K562 (cell line): ENCODE measurements at regions not wholly inside any gene's neighbourhood (a gene's known extent, or its start where the extent isn't known, plus 50 kb on each side); places are given as distances from the start of the nearest gene placed in this dataset.
A peak's percentile ranks its signal among the peaks of the same experiment; 100 is the strongest.

Experiments used
- ATAC-seq: fragments of 200-7000 bp; cut with Tn5 transposase; 3 replicates; pipeline ENCODE4 v1.9.1; 2020; ENCODE audit warnings: moderate library complexity
- BruUV-seq: library from RNA; stranded (reverse); fragments of 400-500 nt; replicated peaks from 2 replicates; lab custom pipeline; 2021; lab: Mats Ljungman, UMichigan
- CTCF ChIA-PET: fragments of 300-600 bp; formaldehyde crosslinking; extraction: SDS; loops from one replicate; lab custom pipeline; 2021; ENCODE audit warnings: low intra/inter-chr PET ratio; lab: Yijun Ruan, JAX
- POLR2A ChIA-PET: fragments of 300-600, 350-650 bp; sonication (Branson Sonifier 250); formaldehyde crosslinking; extraction: SDS; loops from one replicate; lab custom pipeline; 2021; ENCODE audit warnings: antibody characterized with exemption, inconsistent platforms; lab: Yijun Ruan, JAX
- DNase-seq, 4 experiments: peaks; one replicate each; pipeline versions ENCODE4 v3.0.0 to v3.0.0-alpha.2; 2011 to 2018; ENCODE audit warnings: low spot score in 3 of 4, mixed read lengths in 3 of 4; ENCODE audit errors: extremely low read depth in 1 of 4
- FAIRE-seq: peaks from 2 replicates; lab custom pipeline; 2011; peaks lifted over from hg19 to GRCh38; lab: Jason Lieb, UNC
- H2AFZ ChIP-seq: 2 replicates; pipeline ENCODE4 v1.6.0; 2011; ENCODE audit warnings: low read depth, low read length, control low read depth, inconsistent platforms
- H3K27ac ChIP-seq: fragments of 200-600 bp; 3 replicates; pipeline ENCODE4 v1.8.0; 2011; ENCODE audit warnings: low read depth, mild to moderate bottlenecking, control low read depth, inconsistent platforms, low read length, moderate library complexity, mixed read lengths; ENCODE audit errors: extremely low read depth
- H3K27me3 ChIP-seq, 2 experiments: fragments of 300-600 bp in 1 of 2; 2 replicates in 1 of 2; 3 replicates in 1 of 2; pipeline versions ENCODE4 v1.6.0 to v1.8.0; 2011; ENCODE audit warnings: inconsistent platforms in 2 of 2, low read length in 2 of 2, mild to moderate bottlenecking in 1 of 2, mixed read lengths in 1 of 2, moderate library complexity in 1 of 2; ENCODE audit not compliant: control insufficient read depth in 2 of 2, insufficient read depth in 2 of 2
- H3K36me3 ChIP-seq: fragments of 300-600 bp; 3 replicates; pipeline ENCODE4 v1.8.0; 2011; ENCODE audit warnings: mild to moderate bottlenecking, low read length, inconsistent platforms; ENCODE audit not compliant: control insufficient read depth, insufficient read depth
- H3K4me1 ChIP-seq, 2 experiments: fragments of 200-600 bp in 1 of 2; replicated peaks in 1 of 2; 2 replicates in 1 of 2; 3 replicates in 1 of 2; pipeline versions ENCODE4 v1.5.1 to v1.8.0; 2011; ENCODE audit warnings: inconsistent platforms in 2 of 2, low read length in 2 of 2, mild to moderate bottlenecking in 1 of 2, mixed read lengths in 1 of 2, moderate library complexity in 1 of 2; ENCODE audit not compliant: control insufficient read depth in 2 of 2, insufficient read depth in 2 of 2
- H3K4me2 ChIP-seq: 2 replicates; pipeline ENCODE4 v1.6.1; 2011; ENCODE audit warnings: low read length, control low read depth, inconsistent platforms, mixed read lengths; ENCODE audit not compliant: insufficient read depth
- H3K4me3 ChIP-seq: fragments of 200-600 bp; sonication (generic), shearing (Covaris generic); 2 replicates; pipeline ENCODE4 v1.5.1; 2016; ENCODE audit warnings: control low read depth, inconsistent platforms
- H3K79me2 ChIP-seq: fragments of 200-600 bp; 3 replicates; pipeline ENCODE4 v1.8.0; 2011; ENCODE audit warnings: low read length, inconsistent platforms; ENCODE audit not compliant: control insufficient read depth, insufficient read depth
- H3K9ac ChIP-seq, 2 experiments: 2 replicates each; pipeline versions ENCODE4 v1.6.0 to v1.6.1; 2011; ENCODE audit warnings: low read depth in 2 of 2, low read length in 2 of 2, control low read depth in 1 of 2, inconsistent platforms in 1 of 2, mild to moderate bottlenecking in 1 of 2, mixed read lengths in 1 of 2; ENCODE audit not compliant: insufficient read depth in 1 of 2
- H3K9me1 ChIP-seq: one replicate; pipeline ENCODE4 v1.6.0; 2011; ENCODE audit warnings: inconsistent platforms, mild to moderate bottlenecking, low read length, moderate library complexity; ENCODE audit not compliant: control insufficient read depth, insufficient read depth
- H3K9me3 ChIP-seq: replicated peaks from 2 replicates; pipeline ENCODE4 v1.5.1; 2011; ENCODE audit warnings: low read depth, low read length, inconsistent platforms; ENCODE audit not compliant: control insufficient read depth, insufficient read depth
- H4K20me1 ChIP-seq: replicated peaks from 2 replicates; pipeline ENCODE4 v1.6.1; 2011; ENCODE audit warnings: low read length, inconsistent platforms, mixed read lengths; ENCODE audit not compliant: control insufficient read depth, insufficient read depth
- ARNT ChIP-seq, 2 experiments: fragments of 450-650 bp; IDR thresholded peaks; 2 replicates each; pipeline ENCODE4 v1.6.1; 2016; ENCODE audit warnings: mild to moderate bottlenecking in 1 of 2
- CBFA2T2 ChIP-seq: fragments of 450-650 bp; conservative IDR thresholded peaks from 2 replicates; pipeline ENCODE4 v1.6.1; 2017; ENCODE audit warnings: mild to moderate bottlenecking
- ELF1 ChIP-seq: fragments of 200-800 bp; sonication (Bioruptor generic); IDR thresholded peaks from 2 replicates; pipeline ENCODE4 v1.6.1; 2016; ENCODE audit warnings: missing genetic modification characterization, missing compliant biosample characterization
- FOSL1 ChIP-seq: fragments of 200-800 bp; sonication (Bioruptor generic); conservative IDR thresholded peaks from 2 replicates; pipeline ENCODE4 v1.6.1; 2016; ENCODE audit warnings: missing genetic modification characterization, missing compliant biosample characterization
- FOXP1 ChIP-seq: sonication (generic); formaldehyde crosslinking; IDR thresholded peaks from 2 replicates; pipeline ENCODE4 v1.8.0; 2022; ENCODE audit warnings: mild to moderate bottlenecking, missing genetic modification reagents
- HSF4 ChIP-seq: fragments of 250-450 bp; sonication (Bioruptor Pico); IDR thresholded peaks from 2 replicates; pipeline ENCODE4 v2.1.2; 2022; ENCODE audit warnings: mild to moderate bottlenecking, moderate library complexity, borderline replicate concordance
- JUND ChIP-seq, 2 experiments: IDR thresholded peaks; 2 replicates in 1 of 2; 3 replicates in 1 of 2; pipeline ENCODE4 v1.6.1; 2011; ENCODE audit warnings: borderline replicate concordance in 2 of 2, low read depth in 2 of 2, low read length in 2 of 2, improper control_type of control experiment in 1 of 2, missing biosample characterization in 1 of 2, missing genetic modification characterization in 1 of 2, missing genetic modification reagents in 1 of 2
- PHF20 ChIP-seq: fragments of 450-650 bp; IDR thresholded peaks from 2 replicates; pipeline ENCODE4 v1.6.1; 2018; ENCODE audit not compliant: partially characterized antibody
- RBM22 ChIP-seq: fragments of 200-400 bp; formaldehyde crosslinking; IDR thresholded peaks from 2 replicates; pipeline ENCODE4 v1.6.1; 2018; ENCODE audit warnings: low read length, low read depth; ENCODE audit not compliant: poor library complexity, severe bottlenecking
- SMARCA4 ChIP-seq: fragments of 450-650 bp; IDR thresholded peaks from 2 replicates; pipeline ENCODE4 v1.6.1; 2016
- TRIM24 ChIP-seq, 2 experiments: fragments of 450-650 bp; IDR thresholded peaks; 2 replicates each; pipeline ENCODE4 v1.6.1; 2016
- WGBS: fragments of 100-300 bp; shearing (Covaris generic); methylation state at CpG from one replicate; pipeline ENCODE4 v1.1.6; 2016; ENCODE audit warnings: low coverage, mixed read lengths; ENCODE audit not compliant: insufficient coverage; ENCODE audit errors: missing lambda C conversion rate; 5-methylcytosine and 5-hydroxymethylcytosine counted together
- in situ Hi-C: fragments of 300-500 bp; cut with MboI; formaldehyde crosslinking; loops from 4 replicates; pipeline ENCODE4 v1.15.0; 2018; ENCODE audit warnings: inconsistent platforms, mixed read lengths
- intact Hi-C: fragments of 100-400 bp; cut with micrococcal nuclease; formaldehyde crosslinking; loops from 2 replicates; pipeline ENCODE4 v1.14.2; 2022
- TF ChIP-seq, protein P1 (sequence below): sonication (generic); formaldehyde crosslinking; IDR thresholded peaks from 2 replicates; pipeline ENCODE4 v1.8.0; 2022; ENCODE audit warnings: mild to moderate bottlenecking, missing genetic modification reagents, borderline replicate concordance
- TF ChIP-seq, protein P2 (sequence below): fragments of 450-650 bp; IDR thresholded peaks from 2 replicates; pipeline ENCODE4 v1.6.1; 2017; ENCODE audit warnings: mild to moderate bottlenecking, moderate library complexity

DNA sequence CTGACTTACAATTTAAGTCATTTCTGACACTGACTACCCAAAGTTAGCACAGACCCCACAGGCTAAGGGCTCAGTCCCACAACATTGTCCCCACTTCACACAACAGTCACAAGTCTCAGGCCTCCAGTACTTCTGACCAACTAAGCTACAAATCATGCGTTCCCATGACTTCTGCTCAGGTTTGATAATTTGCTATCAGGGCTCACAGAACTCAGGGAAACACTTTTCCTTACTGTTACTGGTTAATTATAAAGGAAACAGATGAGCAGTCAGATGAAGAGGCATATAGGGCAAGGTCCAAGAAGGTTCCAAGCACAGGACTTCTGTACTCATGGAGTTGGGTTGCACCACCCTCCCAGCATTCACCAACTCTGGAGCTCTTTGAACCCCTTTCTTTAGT lies 151.2 kb upstream of the TNR start (continued):
- TF ChIP-seq RBM22 (no peak), PHF20 (no peak), TRIM24 (IDR thresholded peaks at IDR 0.05) (peak; percentile 22 to 63; a peak in 2 of 4 replicates), SMARCA4 (peak; percentile 49; the same call in 1 of the 2 replicates), FOSL1 (peak; percentile 47), ELF1 (tag) (no peak), CBFA2T2 (peak; percentile 78)
- TF ChIP-seq, protein P1, sequence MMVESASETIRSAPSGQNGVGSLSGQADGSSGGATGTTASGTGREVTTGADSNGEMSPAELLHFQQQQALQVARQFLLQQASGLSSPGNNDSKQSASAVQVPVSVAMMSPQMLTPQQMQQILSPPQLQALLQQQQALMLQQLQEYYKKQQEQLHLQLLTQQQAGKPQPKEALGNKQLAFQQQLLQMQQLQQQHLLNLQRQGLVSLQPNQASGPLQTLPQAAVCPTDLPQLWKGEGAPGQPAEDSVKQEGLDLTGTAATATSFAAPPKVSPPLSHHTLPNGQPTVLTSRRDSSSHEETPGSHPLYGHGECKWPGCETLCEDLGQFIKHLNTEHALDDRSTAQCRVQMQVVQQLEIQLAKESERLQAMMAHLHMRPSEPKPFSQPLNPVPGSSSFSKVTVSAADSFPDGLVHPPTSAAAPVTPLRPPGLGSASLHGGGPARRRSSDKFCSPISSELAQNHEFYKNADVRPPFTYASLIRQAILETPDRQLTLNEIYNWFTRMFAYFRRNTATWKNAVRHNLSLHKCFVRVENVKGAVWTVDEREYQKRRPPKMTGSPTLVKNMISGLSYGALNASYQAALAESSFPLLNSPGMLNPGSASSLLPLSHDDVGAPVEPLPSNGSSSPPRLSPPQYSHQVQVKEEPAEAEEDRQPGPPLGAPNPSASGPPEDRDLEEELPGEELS (CRISPR knock-in tag): no peak
- TF ChIP-seq, protein P2, sequence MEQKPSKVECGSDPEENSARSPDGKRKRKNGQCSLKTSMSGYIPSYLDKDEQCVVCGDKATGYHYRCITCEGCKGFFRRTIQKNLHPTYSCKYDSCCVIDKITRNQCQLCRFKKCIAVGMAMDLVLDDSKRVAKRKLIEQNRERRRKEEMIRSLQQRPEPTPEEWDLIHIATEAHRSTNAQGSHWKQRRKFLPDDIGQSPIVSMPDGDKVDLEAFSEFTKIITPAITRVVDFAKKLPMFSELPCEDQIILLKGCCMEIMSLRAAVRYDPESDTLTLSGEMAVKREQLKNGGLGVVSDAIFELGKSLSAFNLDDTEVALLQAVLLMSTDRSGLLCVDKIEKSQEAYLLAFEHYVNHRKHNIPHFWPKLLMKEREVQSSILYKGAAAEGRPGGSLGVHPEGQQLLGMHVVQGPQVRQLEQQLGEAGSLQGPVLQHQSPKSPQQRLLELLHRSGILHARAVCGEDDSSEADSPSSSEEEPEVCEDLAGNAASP: no peak

DNA sequence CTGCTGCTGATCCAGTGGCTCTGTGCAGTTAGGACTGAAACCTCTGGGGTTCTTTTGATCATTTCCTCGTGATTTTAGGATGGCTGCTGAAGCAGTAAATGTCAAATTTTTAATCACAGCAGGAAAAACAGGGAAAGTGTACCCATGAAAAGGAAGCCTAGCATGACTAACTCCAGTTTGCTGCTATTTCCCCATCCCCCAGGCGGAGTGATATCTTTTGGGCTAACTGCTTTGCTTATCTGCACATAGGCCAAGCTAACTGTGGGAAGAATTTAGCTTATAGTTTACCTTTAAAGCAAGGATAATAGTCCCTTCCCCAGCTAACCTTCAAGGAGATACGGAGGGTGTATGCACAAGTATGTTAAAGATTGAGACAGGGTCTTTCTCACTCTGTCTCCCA lies 149.8 kb upstream of the TNR start:
- Histone ChIP-seq H3K79me2 (no peaks in the 10 kb centered on the region), H3K4me2 (peak overlapping the region; percentile 18; the same call in 1 of the 2 replicates)
- no peak for TF ChIP-seq FOXP1 (CRISPR knock-in tag)
- TF ChIP-seq JUND (IDR thresholded peaks at IDR 0.05; ENCODE audit: borderline replicate concordance, low read depth, low read length): no peak
- TF ChIP-seq JUND (tag; IDR thresholded peaks at IDR 0.05; ENCODE audit: borderline replicate concordance, low read depth, low read length): peak; percentile 43; the same call in 1 of the 3 replicates
- no peak for TF ChIP-seq ARNT (IDR thresholded peaks at IDR 0.05)
- TF ChIP-seq HSF4: peak; percentile 53; the same call in 1 of the 2 replicates
- TF ChIP-seq, all 486 proteins: peak for 2
- no peak overlapping the region for H3K27ac ChIP-seq
- H3K9me3 ChIP-seq: no peaks in the 10 kb centered on the region
- 3% methylated on average over 3 of the region's 3 CpGs for WGBS
- peaks cover under 1 to 12% of the 10 kb centered on the region in 2 experiments; a peak in 3 of 5 replicates for H3K4me1 ChIP-seq
- no peaks in the 10 kb centered on the region for H4K20me1 ChIP-seq
- ChIA-PET POLR2A (no interaction called here), CTCF (no interaction called here)
- no peaks in the 10 kb centered on the region for H3K36me3 ChIP-seq
- no peak overlapping the region for H3K9ac ChIP-seq
- ATAC-seq (no peak), FAIRE-seq (no peak), DNase-seq (peak in 1 of 4 experiments; percentile 15)
- H3K27me3 ChIP-seq: peaks cover 15 to 32% of the 10 kb centered on the region in 2 experiments; a peak in 4 of 5 replicates
- no TSS peak for BruUV-seq
- no peak overlapping the region for H3K4me3 ChIP-seq
- no peaks in the 10 kb centered on the region for H3K9me1 ChIP-seq
- in situ Hi-C loops (no loop called here), intact Hi-C loops (no loop called here)
- peak overlapping the region; percentile 54 for H2AFZ ChIP-seq
